ENCODE measurements at regions not wholly inside any gene's neighbourhood (a gene's known extent, or its start where the extent isn't known, plus 50 kb on each side); places are given as distances from the start of the nearest gene placed in this dataset.

DNA sequence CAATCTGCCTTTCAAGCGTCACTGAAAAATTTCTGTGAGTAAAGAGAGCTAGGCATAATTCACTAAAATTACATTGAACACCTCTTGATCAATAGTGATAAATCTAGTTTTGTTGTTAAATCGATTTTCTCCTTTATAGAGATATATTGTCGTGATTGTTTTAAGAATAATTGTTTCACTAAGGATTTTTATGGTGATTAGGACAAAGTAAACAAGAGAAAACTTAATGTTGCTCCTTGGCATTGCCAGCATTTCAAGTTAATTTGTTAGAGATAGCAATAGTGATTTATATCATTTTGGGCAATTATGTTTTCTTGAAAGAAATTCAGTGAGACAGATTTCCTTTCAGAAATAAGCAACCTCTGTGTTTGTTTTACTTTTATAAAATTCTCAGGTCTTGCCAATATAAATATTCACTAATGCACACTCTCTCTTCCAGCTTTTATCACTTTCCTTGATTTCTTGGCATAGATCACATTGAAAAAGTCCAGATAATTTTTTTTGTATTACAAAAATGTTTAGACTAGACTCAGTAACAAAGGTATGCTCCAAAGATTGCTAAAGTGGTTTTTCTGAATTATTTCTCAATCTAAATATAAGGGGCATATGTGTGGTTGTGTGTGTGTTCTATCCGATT is 538.7 kb downstream of the TFEC start:
- TF ChIP-seq, protein P1, sequence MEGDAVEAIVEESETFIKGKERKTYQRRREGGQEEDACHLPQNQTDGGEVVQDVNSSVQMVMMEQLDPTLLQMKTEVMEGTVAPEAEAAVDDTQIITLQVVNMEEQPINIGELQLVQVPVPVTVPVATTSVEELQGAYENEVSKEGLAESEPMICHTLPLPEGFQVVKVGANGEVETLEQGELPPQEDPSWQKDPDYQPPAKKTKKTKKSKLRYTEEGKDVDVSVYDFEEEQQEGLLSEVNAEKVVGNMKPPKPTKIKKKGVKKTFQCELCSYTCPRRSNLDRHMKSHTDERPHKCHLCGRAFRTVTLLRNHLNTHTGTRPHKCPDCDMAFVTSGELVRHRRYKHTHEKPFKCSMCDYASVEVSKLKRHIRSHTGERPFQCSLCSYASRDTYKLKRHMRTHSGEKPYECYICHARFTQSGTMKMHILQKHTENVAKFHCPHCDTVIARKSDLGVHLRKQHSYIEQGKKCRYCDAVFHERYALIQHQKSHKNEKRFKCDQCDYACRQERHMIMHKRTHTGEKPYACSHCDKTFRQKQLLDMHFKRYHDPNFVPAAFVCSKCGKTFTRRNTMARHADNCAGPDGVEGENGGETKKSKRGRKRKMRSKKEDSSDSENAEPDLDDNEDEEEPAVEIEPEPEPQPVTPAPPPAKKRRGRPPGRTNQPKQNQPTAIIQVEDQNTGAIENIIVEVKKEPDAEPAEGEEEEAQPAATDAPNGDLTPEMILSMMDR (IDR thresholded peaks at IDR 0.05): no peak
- TF ChIP-seq POLR2A (IDR thresholded peaks at IDR 0.05): no peak

Measured in esophagus squamous epithelium (tissue), 4 donors.